ENCODE measurements at regions not wholly inside any gene's neighbourhood (a gene's known extent, or its start where the extent isn't known, plus 50 kb on each side); places are given as distances from the start of the nearest gene placed in this dataset.

GRCh38 chr1:14531519-14531918 is 67.0 kb upstream of the KAZN start:
- DNase-seq (ENCODE audit: low spot score) = no peak

DNA sequence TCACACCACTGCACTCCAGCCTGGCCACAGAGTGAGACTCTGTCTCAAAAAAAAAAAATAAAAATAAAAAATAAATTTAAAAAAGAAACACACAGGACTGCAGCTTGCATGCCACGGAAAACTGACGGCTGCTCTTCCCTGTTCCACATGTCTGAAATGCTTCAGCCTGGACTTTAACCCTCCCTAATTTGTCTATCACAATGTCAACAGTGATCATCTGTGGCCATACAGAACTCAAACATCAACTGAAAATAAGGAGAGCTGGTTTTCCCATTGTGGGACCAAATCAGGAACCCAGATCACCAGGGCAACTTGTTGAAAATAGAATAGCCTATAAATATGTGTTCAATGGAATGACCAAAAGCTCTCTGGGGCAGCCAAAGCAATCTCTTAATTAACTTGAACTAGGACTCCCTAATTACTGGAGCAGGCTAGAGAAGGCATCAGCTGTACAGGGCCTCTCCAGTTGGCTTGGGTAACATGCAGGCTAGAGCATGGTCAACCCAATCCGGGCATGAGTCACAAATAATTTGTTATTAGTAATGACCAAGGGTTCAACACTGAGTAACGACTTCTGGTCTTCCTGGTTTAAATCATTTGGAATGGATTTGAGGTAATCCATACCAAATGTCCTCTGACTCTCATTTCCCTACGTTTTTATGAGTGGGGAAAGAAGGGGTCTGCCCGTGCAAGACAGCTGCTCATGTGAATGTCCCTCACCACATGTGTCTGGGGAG is 62.7 kb upstream of the KAZN start:
- DNase-seq (ENCODE audit: low spot score) = no peak

DNA sequence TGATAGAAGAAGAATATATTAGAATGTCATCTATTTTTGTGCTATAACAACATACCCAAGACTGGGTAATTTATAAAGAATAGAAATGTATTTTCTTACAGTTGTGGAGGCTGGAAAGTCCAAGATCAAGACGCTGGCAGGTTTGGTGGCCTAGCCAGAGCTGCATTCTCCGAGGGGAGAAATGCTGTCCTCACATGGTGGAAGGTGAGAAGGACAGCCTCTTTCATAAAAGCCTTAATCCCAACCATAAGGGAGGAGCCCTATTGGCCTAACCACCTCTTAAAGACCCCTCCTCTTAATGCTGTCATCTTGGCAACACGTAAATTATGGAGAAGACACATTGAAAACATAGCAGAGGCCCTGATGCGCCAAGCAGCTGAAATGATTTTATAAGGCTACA is 60.1 kb upstream of the KAZN start:
- DNase-seq (ENCODE audit: low spot score) = peak; percentile 18

DNA sequence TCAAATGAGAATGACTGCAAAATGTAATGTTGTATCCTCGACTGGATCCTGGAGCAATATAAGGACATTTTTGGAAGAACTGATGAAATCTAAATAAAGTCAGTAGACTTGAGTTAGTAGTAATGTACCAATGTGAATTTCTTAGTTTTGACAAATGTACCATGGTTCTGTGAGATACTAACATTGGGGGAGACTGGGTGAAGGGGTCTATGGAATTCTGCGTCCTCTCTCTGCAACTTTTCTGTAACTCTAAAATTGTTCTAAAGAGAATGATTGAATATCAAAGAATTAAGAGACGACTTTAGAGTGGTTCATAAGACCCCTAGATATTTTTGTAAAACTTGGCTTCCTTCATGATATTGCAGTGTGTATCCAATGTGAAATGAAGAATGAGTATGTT is 59.2 kb upstream of the KAZN start:
- DNase-seq (ENCODE audit: low spot score) = no peak

- DNase-seq (ENCODE audit: low spot score) = peak; percentile 63
These were observed 58.4 kb upstream of the KAZN start for GRCh38 chr1:14539953-14540563.

GRCh38 chr1:14541348-14541747 is 57.1 kb upstream of the KAZN start:
- no peak for DNase-seq (ENCODE audit: low spot score)

DNA sequence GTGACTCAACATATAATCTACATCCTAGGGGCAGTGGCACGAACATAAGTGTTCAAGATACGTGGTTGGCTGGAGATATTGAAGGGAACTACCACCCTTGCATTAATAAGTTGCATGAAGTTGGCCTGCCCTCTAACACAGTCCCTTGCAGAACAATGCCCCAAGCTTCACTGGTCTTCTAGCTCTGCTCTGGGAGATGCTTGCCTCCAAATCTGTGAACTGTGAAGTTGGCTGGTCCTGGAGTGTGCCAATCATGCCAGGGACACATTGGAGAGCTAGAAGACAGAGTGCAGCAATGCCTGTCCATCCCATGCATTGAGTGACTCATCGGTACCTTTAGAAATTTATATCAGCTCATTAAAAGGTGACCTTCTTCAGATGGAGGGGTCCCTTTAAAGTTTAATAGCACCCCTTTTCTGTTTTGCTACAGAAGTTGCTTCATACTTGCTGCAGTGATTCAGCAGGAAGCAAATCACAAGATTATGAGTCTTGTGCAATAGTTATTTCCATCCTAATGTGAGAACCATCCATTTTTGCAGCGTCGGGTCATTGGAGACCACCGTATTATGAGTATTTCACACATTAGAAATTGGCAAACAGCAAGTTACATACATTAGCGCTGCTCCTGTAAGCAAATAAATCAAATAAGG is 55.2 kb upstream of the KAZN start:
- no peak for DNase-seq (ENCODE audit: low spot score)

DNA sequence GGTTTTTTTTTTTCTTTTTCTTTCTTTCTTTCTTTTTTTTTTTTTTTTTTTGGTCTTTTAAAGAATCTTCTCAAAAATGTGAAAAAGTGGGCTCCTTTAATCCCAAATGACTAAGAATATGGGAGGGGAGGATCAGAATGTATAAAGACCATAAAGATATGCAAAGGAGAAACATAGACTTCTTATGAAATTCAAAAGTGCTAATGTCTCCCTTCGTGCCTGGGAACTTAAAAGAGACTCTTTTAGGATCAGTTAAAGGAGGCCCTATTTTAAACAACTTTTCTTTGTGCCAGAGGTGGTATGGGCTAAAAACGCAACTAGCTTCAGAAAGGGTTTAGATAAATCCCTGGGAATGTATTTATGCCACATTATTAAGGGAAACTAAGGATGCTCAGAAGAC is 54.2 kb upstream of the KAZN start:
- DNase-seq (ENCODE audit: low spot score) = no peak

DNA sequence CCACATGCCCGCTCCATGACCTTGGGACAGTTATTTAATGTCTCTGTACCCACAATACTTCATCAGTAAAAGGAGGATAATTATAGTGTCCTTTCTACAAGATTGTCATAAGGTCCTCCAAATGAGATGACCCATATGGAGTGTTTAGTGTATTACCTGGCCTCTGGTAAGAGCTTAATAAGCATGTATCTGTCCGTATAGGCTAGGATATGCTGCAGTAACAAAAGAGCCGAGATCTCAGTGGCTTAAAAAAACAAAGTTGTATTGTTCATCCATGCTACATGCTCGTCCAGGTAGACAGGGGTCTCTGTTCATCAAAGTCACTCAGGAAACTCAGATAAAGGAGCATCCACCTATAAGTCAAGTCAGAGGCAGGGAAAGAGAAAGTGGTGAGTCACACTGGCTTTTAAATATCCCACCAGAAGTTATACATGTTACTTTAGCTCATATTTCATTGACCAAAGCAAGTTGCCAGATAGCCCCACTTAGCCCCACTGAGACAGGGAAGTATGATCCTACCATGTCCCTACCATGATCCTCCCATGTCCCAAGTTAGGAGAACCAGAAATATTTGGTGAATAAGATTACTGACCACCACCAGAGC is 53.0 kb upstream of the KAZN start:
- DNase-seq (ENCODE audit: low spot score) = no peak

- no peak for DNase-seq (ENCODE audit: low spot score)
These were observed 52.1 kb upstream of the KAZN start for GRCh38 chr1:14546416-14546815.

Data from NAMALWA (cell line).